ENCODE measurements at regions not wholly inside any gene's neighbourhood (a gene's known extent, or its start where the extent isn't known, plus 50 kb on each side); places are given as distances from the start of the nearest gene placed in this dataset.
"Not testable (repeated sequence)": the region's sequence is repeated elsewhere in the genome, so short reads cannot be mapped to it uniquely, and the experiment has no call there.

GRCh38 chr21:38913893-38914527 lies 108.3 kb downstream of the ETS2 start:
- no peak for DNase-seq (ENCODE audit: low read depth)

DNA sequence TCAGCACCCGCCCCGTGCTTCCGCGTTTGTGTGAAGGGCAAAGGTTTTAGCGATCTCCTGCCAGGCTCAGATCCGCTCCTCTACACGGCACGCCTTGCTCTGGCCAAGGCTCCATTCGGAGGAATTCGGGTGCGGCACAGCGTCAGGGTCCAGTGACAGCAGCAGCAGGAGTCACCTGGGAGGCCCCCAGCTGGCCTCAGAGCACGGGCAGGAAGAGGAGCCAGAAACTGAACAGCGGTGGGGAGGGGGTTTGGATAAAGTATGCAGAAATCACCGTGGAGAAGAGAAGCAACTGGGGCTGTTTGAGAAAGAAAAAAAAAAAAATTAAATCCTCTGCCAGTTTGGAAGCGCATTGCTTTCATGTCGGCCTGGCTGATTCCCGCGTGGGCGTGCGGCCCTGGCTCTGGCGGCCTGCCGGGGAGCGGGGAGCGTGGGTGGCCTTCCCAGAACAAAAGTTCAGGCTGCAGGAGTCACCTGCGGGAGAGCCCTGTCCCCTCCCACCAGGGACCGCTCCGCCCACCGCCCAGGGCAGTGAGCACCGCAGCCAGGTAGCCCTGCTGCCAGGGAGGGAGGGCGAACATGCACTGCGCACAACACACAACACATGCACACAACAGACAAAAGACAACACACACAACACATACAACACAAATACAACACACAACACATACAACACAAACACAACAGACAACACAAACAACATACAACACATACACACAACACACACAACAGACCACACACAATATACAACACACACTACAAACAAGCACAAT lies 107.6 kb downstream of the ETS2 start:
- peak; percentile 57 for DNase-seq (ENCODE audit: low read depth)

GRCh38 chr21:38912789-38913119 lies 107.0 kb downstream of the ETS2 start:
- DNase-seq (ENCODE audit: low read depth) = no peak

- DNase-seq (ENCODE audit: low read depth) = peak; percentile 28
Measured at GRCh38 chr21:38912102-38912629, 106.4 kb downstream of the ETS2 start.

GRCh38 chr21:38911484-38912101 lies 105.9 kb downstream of the ETS2 start:
- DNase-seq (ENCODE audit: low read depth) = no peak

- DNase-seq (ENCODE audit: low read depth) = peak; percentile 63
Measured at GRCh38 chr21:38910390-38911067, 104.8 kb downstream of the ETS2 start.

DNA sequence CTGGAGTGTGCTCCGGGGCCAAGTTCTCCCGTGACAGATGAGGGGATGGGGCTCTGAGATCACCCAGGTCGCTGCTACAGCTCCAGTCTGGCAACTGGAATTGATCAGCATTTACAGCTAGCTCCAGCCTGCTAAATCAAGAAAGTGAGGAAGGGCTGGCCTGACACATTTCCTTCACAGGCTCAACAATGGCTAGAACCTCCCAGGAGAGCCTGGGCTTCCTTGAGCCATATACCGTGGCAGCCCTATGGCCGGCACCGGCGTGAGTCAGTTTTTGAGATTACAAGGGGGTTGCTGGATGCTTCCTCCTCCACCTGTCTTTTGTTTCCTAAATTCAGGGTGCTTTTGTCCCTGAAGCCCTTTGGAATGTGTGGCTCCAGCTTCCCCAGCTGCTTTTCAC lies 104.2 kb downstream of the ETS2 start:
- no peak for DNase-seq (ENCODE audit: low read depth)

- no peak for DNase-seq (ENCODE audit: low read depth)
Measured at GRCh38 chr21:38909109-38909508, 103.4 kb downstream of the ETS2 start.

DNA sequence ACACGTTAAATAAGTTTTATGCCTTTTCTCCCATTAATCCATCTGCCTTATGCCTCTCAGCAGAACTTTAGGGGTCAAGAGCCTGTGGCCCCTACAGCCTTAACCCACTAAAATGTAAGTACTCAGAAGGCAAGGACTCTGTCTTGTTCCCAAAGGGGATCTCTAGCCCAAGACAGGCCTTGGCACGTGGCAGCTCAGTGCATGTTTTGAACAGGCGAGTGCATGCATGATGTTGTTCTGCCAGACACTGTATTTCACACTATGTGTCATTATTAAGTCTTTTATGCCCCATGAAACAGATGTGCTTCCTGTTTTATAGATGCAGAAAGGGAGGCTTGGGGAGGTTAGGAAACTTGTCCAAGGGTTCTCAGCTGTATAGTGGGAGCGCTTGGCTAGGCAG lies 102.8 kb downstream of the ETS2 start:
- no peak for DNase-seq (ENCODE audit: low read depth)

DNA sequence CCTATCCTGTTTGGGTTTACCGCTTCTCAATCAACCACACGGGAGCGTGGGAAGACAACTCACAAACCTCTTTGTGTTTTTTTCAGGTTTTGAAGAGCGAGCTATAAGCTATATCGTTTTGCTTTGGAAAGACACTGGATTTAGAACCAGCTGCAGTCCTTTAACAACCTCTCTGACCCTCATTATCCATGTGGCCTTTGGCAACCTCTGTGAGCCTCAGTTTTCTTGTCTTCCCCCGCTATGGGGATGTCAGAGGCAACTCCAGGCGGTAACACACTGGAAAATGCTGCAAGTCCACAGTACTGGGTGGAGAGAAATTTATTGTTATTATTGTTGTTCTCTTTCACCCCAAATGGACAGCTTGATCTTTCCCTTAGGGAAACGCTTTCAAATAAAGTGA lies 100.0 kb downstream of the ETS2 start:
- DNase-seq (ENCODE audit: low read depth) = no peak

DNA sequence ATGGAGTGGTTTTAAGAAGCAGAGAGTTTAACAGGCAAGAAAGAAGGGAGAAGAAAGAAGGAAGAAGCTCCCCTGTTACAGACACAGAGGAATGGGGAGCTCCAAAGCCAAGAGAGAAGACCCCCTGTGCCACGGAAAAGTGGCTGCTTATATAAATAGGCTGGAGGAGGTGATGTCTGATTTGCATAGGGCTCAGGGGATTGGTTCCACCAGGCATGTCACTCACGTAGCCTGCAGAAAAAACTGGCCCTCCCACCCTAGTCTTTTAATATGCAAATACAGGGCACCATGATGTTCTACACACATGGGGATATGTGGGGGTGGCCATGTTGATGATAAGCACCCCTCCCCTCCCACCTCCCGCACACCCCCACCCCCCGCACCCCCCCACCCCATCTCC lies 99.6 kb downstream of the ETS2 start:
- no peak for DNase-seq (ENCODE audit: low read depth)

- DNase-seq (ENCODE audit: low read depth) = no peak
Measured at GRCh38 chr21:38903690-38904139, 98.0 kb downstream of the ETS2 start.

- no peak for DNase-seq (ENCODE audit: low read depth)
Measured at GRCh38 chr21:38902608-38903445, 97.1 kb downstream of the ETS2 start.

DNA sequence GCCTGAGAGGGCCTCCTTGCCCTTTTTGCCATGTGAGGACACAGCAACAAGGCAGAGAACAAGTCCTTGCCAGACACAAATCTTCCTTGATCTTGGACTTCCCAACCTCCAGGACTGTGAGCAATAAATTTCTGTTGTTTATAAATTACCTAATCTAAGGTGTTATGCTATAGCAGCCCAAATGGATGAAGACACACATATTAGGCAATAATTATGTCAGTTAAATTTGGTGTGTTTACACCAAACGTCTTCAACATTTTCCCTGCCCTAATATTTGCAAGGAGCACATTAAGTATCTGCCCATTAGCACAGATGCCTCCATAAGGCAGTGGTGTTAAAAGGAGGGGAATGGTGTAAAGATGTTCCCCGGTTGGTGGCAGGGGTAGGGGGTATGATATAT lies 94.8 kb downstream of the ETS2 start:
- no peak for DNase-seq (ENCODE audit: low read depth)

DNA sequence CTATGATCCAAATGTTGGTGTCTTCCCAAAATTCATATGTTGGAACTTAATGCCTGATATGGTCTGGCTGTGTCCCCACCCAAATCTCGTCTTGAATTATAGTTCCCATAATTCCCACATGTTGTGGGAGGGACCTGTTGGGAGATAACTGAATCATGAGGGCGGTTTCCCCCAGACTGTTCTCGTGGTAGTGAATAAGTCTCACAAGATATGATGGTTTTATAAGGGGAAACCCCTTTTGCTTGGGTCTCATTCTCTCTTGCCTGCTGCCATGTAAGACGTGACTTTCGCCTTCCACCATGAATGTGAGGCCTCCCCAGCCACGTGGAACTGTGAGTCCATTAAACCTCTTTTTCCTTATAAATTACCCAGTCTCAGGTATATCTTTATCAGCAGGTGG lies 94.3 kb downstream of the ETS2 start:
- not testable (repeated sequence) for DNase-seq (ENCODE audit: low read depth)

DNA sequence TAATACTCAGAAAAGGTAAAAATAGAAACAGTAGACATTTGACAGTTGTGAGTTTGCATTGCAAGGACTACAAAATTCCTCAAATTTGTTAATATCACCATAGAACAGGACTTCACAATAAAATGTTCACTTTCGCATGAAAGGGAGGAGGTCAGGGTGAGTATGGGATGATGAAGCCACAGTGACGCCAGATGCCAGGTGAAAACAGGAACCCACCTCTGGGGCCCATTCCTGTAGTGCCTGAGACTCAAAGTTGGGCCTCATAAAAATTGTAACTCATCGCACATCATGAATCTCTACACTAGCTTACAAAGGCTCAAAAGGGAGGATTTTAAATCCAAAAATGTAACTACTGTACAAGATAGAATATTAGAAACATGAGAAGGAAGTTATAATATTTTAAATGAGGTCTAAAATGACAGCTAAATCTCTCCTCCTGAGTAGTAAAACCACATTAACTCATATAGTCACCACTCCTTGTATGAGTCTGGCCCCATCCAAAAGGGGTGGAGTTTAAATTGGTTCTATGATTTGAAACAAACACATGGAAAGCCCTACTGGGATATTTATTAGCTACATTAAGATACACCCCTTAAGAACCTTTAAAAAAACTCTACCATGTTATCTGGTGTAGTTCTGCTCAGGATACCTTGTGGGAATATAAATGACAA lies 93.7 kb downstream of the ETS2 start:
- DNase-seq (ENCODE audit: low read depth) = no peak

- DNase-seq (ENCODE audit: low read depth) = no peak
Measured at GRCh38 chr21:38898422-38899096, 92.8 kb downstream of the ETS2 start.

GRCh38 chr21:38897532-38898421 lies 92.0 kb downstream of the ETS2 start:
- DNase-seq (ENCODE audit: low read depth) = no peak

DNA sequence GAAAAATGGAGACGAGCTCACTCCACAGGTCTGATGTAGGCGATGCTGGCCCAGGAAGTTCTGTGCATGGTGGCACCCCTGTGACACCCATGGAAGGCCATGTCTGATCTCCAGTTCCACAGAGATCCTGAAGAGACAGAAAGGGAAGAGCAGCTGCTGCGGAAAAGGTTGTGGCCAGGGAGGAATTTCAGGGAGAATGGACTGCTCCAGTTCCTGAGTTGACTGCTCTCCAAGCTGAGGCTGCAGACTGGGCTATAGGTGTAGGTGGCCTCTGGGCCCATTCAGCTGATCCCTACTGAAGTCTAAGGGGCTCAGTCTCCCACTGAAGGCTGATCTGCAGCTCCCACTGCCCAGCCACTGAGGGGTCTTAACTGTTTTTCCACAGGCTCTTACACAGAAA lies 89.2 kb downstream of the ETS2 start:
- no peak for DNase-seq (ENCODE audit: low read depth)
